ENCODE measurements at regions not wholly inside any gene's neighbourhood (a gene's known extent, or its start where the extent isn't known, plus 50 kb on each side); places are given as distances from the start of the nearest gene placed in this dataset.

- H4K20me1 ChIP-seq (ENCODE audit: insufficient read depth, low read length), result no peaks in the 10 kb centered on the region
- no peak for DNase-seq
- H3K4me3 ChIP-seq (replicated peaks in 1 of 3; ENCODE audit: low read depth in 2 of 3, low read length in 3 of 3), result no peak overlapping the region
- no peaks in the 10 kb centered on the region for H3K36me3 ChIP-seq (replicated peaks in 1 of 2; ENCODE audit: control insufficient read depth in 1 of 2, insufficient read depth in 2 of 2, low read length in 2 of 2)
- no peak overlapping the region for H3K4me3 Mint-ChIP-seq
- H3K27ac ChIP-seq (ENCODE audit: low read depth in 1 of 2, low read length in 2 of 2), result no peak overlapping the region
- no peaks in the 10 kb centered on the region for H3K27me3 ChIP-seq (ENCODE audit: control insufficient read depth in 2 of 2, insufficient read depth in 2 of 2, low read length in 2 of 2)
- intact Hi-C loops (cut with micrococcal nuclease), result no loop called here
- H2AFZ ChIP-seq (ENCODE audit: insufficient read depth, low read depth, low read length, poor library complexity, severe bottlenecking), result no peak overlapping the region
- H3K27ac Mint-ChIP-seq, result no peak overlapping the region
- peaks cover 0 to 9% (median 5%) of the 10 kb centered on the region in 7 donors for H3K9me3 Mint-ChIP-seq
- no peaks in the 10 kb centered on the region for H3K79me2 ChIP-seq (ENCODE audit: insufficient read depth, low read length)
- H3K27me3 Mint-ChIP-seq (ENCODE audit: low read depth in 3 of 3), result peaks cover 0 to 1% (median 0%) of the 10 kb centered on the region in 3 donors
- H3K9me3 ChIP-seq (replicated peaks in 1 of 2; ENCODE audit: control insufficient read depth in 1 of 2, insufficient read depth in 1 of 2, low read length in 2 of 2), result peaks cover 0 to 10% of the 10 kb centered on the region in 2 donors
- H3K9ac ChIP-seq (ENCODE audit: insufficient read depth, low read length, poor library complexity, severe bottlenecking), result no peak overlapping the region
- no peaks in the 10 kb centered on the region for H3K36me3 Mint-ChIP-seq
- TF ChIP-seq CTCF (IDR thresholded peaks at IDR 0.05), result no peak
- H3K4me1 ChIP-seq (ENCODE audit: control insufficient read depth in 1 of 2, insufficient read depth in 2 of 2, low read length in 2 of 2), result no peaks in the 10 kb centered on the region
- H3K4me1 Mint-ChIP-seq, result no peaks in the 10 kb centered on the region
- H3K4me2 ChIP-seq (replicated peaks; ENCODE audit: extremely low read depth, low read length, poor library complexity, severe bottlenecking), result no peak overlapping the region
Observed at GRCh38 chr10:36147529-36147928, 505.4 kb upstream of the FZD8 start.

- Mint-ChIP-seq H3K36me3 (no peaks in the 10 kb centered on the region), H3K27me3 (ENCODE audit: low read depth in 3 of 3) (no peaks in the 10 kb centered on the region), H3K9me3 (peaks cover 0 to 7% (median 3%) of the 10 kb centered on the region in 7 donors), H3K27ac (no peak overlapping the region), H3K4me1 (no peaks in the 10 kb centered on the region), H3K4me3 (no peak overlapping the region)
- Histone ChIP-seq H3K9ac (ENCODE audit: insufficient read depth, low read length, poor library complexity, severe bottlenecking) (no peak overlapping the region), H3K4me2 (replicated peaks; ENCODE audit: extremely low read depth, low read length, poor library complexity, severe bottlenecking) (no peak overlapping the region), H4K20me1 (ENCODE audit: insufficient read depth, low read length) (no peaks in the 10 kb centered on the region), H3K4me3 (replicated peaks in 1 of 3; ENCODE audit: low read depth in 2 of 3, low read length in 3 of 3) (no peak overlapping the region), H3K36me3 (replicated peaks in 1 of 2; ENCODE audit: control insufficient read depth in 1 of 2, insufficient read depth in 2 of 2, low read length in 2 of 2) (no peaks in the 10 kb centered on the region), H3K79me2 (ENCODE audit: insufficient read depth, low read length) (no peaks in the 10 kb centered on the region), H2AFZ (ENCODE audit: insufficient read depth, low read depth, low read length, poor library complexity, severe bottlenecking) (no peak overlapping the region), H3K27ac (ENCODE audit: low read depth in 1 of 2, low read length in 2 of 2) (no peak overlapping the region), H3K9me3 (replicated peaks in 1 of 2; ENCODE audit: control insufficient read depth in 1 of 2, insufficient read depth in 1 of 2, low read length in 2 of 2) (peaks cover 3 to 12% of the 10 kb centered on the region in 2 donors), H3K27me3 (ENCODE audit: control insufficient read depth in 2 of 2, insufficient read depth in 2 of 2, low read length in 2 of 2) (no peaks in the 10 kb centered on the region), H3K4me1 (ENCODE audit: control insufficient read depth in 1 of 2, insufficient read depth in 2 of 2, low read length in 2 of 2) (no peaks in the 10 kb centered on the region)
- TF ChIP-seq CTCF (IDR thresholded peaks at IDR 0.05), result no peak
- no peak for DNase-seq
- WGBS (ENCODE audit: insufficient coverage), result 93% methylated on average over 3 of the region's 7 CpGs
- intact Hi-C loops (cut with micrococcal nuclease), result no loop called here
Observed at GRCh38 chr10:36141856-36142560, 499.9 kb upstream of the FZD8 start.
